ENCODE measurements at regions not wholly inside any gene's neighbourhood (a gene's known extent, or its start where the extent isn't known, plus 50 kb on each side); places are given as distances from the start of the nearest gene placed in this dataset.

DNA sequence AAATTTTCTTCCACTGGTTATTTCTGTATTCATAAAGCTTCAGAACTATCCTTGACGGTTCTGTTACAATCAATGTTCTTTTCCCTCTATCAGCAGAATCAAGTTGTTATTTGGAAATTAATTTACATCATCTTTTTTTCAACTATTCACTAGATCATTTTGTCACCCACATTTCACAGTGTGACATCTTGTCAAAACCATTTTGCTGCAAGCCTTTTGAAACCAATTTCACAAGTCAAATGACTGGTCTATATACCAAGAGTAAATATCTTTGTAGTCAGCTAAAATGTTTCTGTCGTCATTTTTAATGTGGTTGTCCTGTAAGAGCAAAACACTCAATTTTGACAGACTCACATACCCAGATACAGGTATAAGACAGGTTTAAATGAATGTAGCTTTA is 984.3 kb upstream of the TYRP1 start:
- H3K4me3 ChIP-seq (ENCODE audit: low read length): no peak overlapping the region
- no peak for DNase-seq (ENCODE audit: low read depth)
- TF ChIP-seq CTCF (conservative IDR thresholded peaks at IDR 0.05; ENCODE audit: low read depth, low read length): no peak

DNA sequence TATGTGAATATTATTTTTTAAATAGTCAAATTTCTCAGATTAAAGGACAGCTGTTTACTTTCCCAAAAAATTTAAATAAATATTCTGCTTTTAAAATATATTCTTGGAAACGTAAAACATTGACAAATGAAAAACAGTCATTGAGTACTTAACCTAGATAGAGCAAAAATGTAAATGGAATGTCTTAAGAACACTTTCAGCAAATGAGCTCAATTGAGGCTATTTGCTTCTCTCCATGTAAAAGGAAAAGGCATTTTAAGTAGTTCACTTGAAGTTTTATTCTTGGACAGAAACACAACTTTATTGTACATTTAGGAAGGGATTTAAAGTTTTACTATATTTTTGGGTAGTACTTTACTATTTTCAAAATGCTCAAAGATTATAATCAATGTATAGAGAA is 983.6 kb upstream of the TYRP1 start:
- TF ChIP-seq CTCF (conservative IDR thresholded peaks at IDR 0.05; ENCODE audit: low read depth, low read length): no peak
- H3K4me3 ChIP-seq (ENCODE audit: low read length): no peak overlapping the region
- no peak for DNase-seq (ENCODE audit: low read depth)

DNA sequence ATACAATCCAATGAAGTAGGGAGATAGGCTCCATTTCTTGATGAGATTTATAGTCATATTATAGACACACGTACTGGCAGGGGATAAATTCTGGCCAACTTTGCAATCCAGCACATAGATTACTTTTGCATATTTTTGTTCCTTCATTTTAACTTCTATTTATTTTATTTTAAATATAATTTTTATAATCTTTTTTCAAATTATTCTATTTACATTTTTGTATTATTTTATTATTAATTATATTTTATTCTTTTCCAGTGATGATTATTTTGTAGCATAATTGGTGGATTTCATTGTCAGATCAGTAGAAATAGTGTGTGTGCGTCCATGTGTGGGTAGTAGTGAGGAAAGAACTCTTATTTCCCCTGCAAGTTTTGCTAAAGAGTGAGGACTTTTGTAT is 980.1 kb upstream of the TYRP1 start:
- no peak overlapping the region for H3K4me3 ChIP-seq (ENCODE audit: low read length)
- no peak for DNase-seq (ENCODE audit: low read depth)
- no peak for TF ChIP-seq CTCF (conservative IDR thresholded peaks at IDR 0.05; ENCODE audit: low read depth, low read length)

DNA sequence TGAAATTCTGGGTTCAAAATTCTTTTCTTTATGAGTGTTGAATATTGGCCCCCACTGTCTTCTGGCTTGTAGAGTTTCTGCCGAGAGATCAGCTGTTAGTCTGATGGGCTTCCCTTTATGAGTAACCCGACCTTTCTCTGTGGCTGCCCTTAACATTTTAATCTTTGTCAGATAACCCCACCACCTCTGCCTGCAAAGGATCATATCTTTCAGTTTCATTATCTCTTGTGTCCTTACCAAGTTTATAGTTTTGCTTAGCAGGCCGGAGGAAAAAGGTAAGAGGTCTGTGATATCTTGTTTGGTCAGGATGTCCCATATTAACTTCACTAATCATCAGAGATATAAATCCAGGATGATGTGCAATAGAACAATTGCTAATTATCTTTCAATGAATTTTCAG is 970.2 kb upstream of the TYRP1 start:
- no peak for DNase-seq (ENCODE audit: low read depth)
- TF ChIP-seq CTCF (conservative IDR thresholded peaks at IDR 0.05; ENCODE audit: low read depth, low read length): no peak

DNA sequence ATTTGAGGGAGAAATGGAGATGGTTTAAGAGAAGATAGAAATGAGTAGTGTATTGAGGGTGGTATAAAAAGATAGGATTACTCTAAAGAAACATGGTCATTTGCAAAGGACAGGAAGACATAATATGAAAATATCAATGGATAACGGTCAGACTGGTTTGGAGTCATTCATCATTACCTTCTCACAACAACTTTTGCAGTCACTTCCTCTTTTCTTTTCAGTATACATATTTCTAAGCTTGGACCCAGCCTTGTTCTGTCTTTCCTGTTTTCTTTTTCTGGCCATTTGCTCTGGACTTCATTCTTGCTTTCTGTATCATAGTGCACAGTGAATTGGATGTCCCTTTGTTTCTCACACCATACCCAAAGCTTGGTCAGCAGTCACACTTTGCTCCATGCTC is 966.5 kb upstream of the TYRP1 start:
- no peak overlapping the region for H3K4me3 ChIP-seq (ENCODE audit: low read length)
- DNase-seq (ENCODE audit: low read depth): no peak
- TF ChIP-seq CTCF (conservative IDR thresholded peaks at IDR 0.05; ENCODE audit: low read depth, low read length): no peak

More for the DNA sequence above, 970.2 kb upstream of the TYRP1 start:
- H3K4me3 ChIP-seq (ENCODE audit: low read length): no peak overlapping the region

- no peak for TF ChIP-seq CTCF (conservative IDR thresholded peaks at IDR 0.05; ENCODE audit: low read depth, low read length)
- H3K4me3 ChIP-seq (ENCODE audit: low read length): no peak overlapping the region
- DNase-seq (ENCODE audit: low read depth): no peak
These were observed 957.8 kb upstream of the TYRP1 start for GRCh38 chr9:11735391-11735790.

DNA sequence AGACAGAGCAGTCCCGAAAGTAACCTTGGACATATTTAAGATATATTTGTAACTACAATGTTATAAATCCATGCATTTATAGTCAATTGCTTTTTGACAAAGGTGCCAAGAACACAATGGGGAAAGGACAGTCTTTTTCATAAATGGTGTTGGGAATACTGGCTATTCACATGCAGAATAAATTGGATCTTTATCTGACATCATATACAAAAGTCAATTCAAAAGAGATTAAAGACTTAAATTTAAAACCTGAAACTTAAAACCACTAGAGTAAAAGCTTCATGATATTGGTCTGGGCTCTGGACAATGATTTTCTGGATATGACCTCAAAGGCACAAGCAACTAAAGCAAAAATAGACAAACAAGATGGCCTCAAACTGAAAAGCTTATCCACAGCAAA is 950.7 kb upstream of the TYRP1 start:
- no peak for DNase-seq (ENCODE audit: low read depth)
- H3K4me3 ChIP-seq (ENCODE audit: low read length): no peak overlapping the region
- TF ChIP-seq CTCF (conservative IDR thresholded peaks at IDR 0.05; ENCODE audit: low read depth, low read length): no peak

Data from retinal pigment epithelial cell (primary cell).